Ureter (tissue), 1 donor: ENCODE measurements at regions not wholly inside any gene's neighbourhood (a gene's known extent, or its start where the extent isn't known, plus 50 kb on each side); places are given as distances from the start of the nearest gene placed in this dataset.

Experiments used
- DNase-seq: peaks from one replicate; pipeline ENCODE4 v3.0.0-alpha.2; 2020; ENCODE audit warnings: low spot score
- donor health status: DM: yes; HTN: yes; CAD: no.

GRCh38 chr1:22285549-22286396 lies 142.9 kb upstream of the WNT4 start:
- peak; percentile 38 for DNase-seq

- DNase-seq, result peak; percentile 36
These were observed 143.6 kb upstream of the WNT4 start for GRCh38 chr1:22286491-22286890.

- no peak for DNase-seq
These were observed 144.4 kb upstream of the WNT4 start for GRCh38 chr1:22287273-22287672.

GRCh38 chr1:22287946-22288520 lies 145.1 kb upstream of the WNT4 start:
- DNase-seq, result peak; percentile 35

- peak; percentile 30 for DNase-seq
These were observed 145.8 kb upstream of the WNT4 start for GRCh38 chr1:22288593-22289241.

GRCh38 chr1:22289307-22289995 lies 146.6 kb upstream of the WNT4 start:
- DNase-seq, result peak; percentile 31

- DNase-seq, result peak; percentile 6
These were observed 147.3 kb upstream of the WNT4 start for GRCh38 chr1:22290157-22290556.

GRCh38 chr1:22290611-22291010 lies 147.7 kb upstream of the WNT4 start:
- DNase-seq, result peak; percentile 36

GRCh38 chr1:22291057-22291456 lies 148.2 kb upstream of the WNT4 start:
- DNase-seq, result peak; percentile 20

GRCh38 chr1:22291494-22291893 lies 148.6 kb upstream of the WNT4 start:
- peak; percentile 13 for DNase-seq

GRCh38 chr1:22292011-22292788 lies 149.3 kb upstream of the WNT4 start:
- peak; percentile 37 for DNase-seq

GRCh38 chr1:22295396-22295795 lies 152.5 kb upstream of the WNT4 start:
- peak; percentile 13 for DNase-seq

GRCh38 chr1:22295856-22296255 lies 153.0 kb upstream of the WNT4 start:
- DNase-seq, result peak; percentile 1

- DNase-seq, result peak; percentile 43
These were observed 154.0 kb upstream of the WNT4 start for GRCh38 chr1:22296701-22297591.

- no peak for DNase-seq
These were observed 153.7 kb upstream of the ZBTB40 start for GRCh38 chr1:22297999-22298398.

- no peak for DNase-seq
These were observed 147.8 kb upstream of the ZBTB40 start for GRCh38 chr1:22303816-22304215.

- peak; percentile 12 for DNase-seq
These were observed 142.1 kb upstream of the ZBTB40 start for GRCh38 chr1:22309572-22309971.

GRCh38 chr1:22311461-22311860 lies 140.2 kb upstream of the ZBTB40 start:
- peak; percentile 8 for DNase-seq

GRCh38 chr1:22313321-22313720 lies 138.3 kb upstream of the ZBTB40 start:
- DNase-seq, result peak; percentile 37

- peak; percentile 19 for DNase-seq
These were observed 136.9 kb upstream of the ZBTB40 start for GRCh38 chr1:22314706-22315105.
